Astrocyte (in vitro differentiated cells and primary cell): ENCODE measurements at regions not wholly inside any gene's neighbourhood (a gene's known extent, or its start where the extent isn't known, plus 50 kb on each side); places are given as distances from the start of the nearest gene placed in this dataset.

Experiments used
- EZH2 ChIP-seq: IDR thresholded peaks from 2 replicates; pipeline ENCODE4 v1.6.1; 2012; ENCODE audit warnings: mild to moderate bottlenecking, low read length, inconsistent platforms; ENCODE audit not compliant: insufficient read depth
- TF ChIP-seq, protein P1 (sequence below): IDR thresholded peaks from 2 replicates; pipeline ENCODE4 v1.5.1; 2011; ENCODE audit warnings: low read depth, mild to moderate bottlenecking, inconsistent platforms, low read length, moderate library complexity; ENCODE audit not compliant: insufficient read depth

DNA sequence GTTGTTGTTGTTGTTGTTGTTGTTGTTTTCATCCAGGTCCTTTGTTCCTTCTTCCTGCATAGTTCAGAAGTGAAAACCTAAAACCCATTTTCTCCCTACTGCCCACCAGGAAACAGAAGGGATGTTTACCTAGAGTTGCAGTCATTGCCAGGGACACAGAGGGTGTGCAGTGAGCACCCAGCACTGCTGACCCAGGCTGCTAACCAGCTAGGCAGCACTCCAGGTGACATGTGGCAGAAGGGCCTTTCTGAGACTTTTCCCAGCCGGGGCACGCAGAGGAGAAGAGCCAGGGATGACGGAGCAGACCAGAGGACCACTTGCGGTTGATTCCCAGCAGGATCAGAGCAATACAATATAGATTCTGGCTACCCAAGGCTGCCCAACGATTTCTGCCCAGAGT is 286.3 kb downstream of the BCL11A start:
- TF ChIP-seq, protein P1, sequence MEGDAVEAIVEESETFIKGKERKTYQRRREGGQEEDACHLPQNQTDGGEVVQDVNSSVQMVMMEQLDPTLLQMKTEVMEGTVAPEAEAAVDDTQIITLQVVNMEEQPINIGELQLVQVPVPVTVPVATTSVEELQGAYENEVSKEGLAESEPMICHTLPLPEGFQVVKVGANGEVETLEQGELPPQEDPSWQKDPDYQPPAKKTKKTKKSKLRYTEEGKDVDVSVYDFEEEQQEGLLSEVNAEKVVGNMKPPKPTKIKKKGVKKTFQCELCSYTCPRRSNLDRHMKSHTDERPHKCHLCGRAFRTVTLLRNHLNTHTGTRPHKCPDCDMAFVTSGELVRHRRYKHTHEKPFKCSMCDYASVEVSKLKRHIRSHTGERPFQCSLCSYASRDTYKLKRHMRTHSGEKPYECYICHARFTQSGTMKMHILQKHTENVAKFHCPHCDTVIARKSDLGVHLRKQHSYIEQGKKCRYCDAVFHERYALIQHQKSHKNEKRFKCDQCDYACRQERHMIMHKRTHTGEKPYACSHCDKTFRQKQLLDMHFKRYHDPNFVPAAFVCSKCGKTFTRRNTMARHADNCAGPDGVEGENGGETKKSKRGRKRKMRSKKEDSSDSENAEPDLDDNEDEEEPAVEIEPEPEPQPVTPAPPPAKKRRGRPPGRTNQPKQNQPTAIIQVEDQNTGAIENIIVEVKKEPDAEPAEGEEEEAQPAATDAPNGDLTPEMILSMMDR, result no peak
- TF ChIP-seq EZH2, result no peak
